Testis (tissue), 2 donors: ENCODE measurements at regions not wholly inside any gene's neighbourhood (a gene's known extent, or its start where the extent isn't known, plus 50 kb on each side); places are given as distances from the start of the nearest gene placed in this dataset.

Source experiments
- POLR2A ChIP-seq: fragments of 450-650 bp; IDR thresholded peaks from one replicate; pipeline ENCODE4 v1.6.1; 2017; ENCODE audit warnings: antibody characterized with exemption, mild to moderate bottlenecking, moderate library complexity
- TF ChIP-seq, protein P1 (sequence below), 3 experiments: fragments of 450-650 bp in 2 of 3; fragments of 200-600 bp in 1 of 3; sonication (generic) in 1 of 3; IDR thresholded peaks; one replicate each; pipeline ENCODE4 v1.5.1; 2016 to 2019; ENCODE audit warnings: antibody characterized with exemption in 3 of 3, mild to moderate bottlenecking in 2 of 3, moderate library complexity in 1 of 3

DNA sequence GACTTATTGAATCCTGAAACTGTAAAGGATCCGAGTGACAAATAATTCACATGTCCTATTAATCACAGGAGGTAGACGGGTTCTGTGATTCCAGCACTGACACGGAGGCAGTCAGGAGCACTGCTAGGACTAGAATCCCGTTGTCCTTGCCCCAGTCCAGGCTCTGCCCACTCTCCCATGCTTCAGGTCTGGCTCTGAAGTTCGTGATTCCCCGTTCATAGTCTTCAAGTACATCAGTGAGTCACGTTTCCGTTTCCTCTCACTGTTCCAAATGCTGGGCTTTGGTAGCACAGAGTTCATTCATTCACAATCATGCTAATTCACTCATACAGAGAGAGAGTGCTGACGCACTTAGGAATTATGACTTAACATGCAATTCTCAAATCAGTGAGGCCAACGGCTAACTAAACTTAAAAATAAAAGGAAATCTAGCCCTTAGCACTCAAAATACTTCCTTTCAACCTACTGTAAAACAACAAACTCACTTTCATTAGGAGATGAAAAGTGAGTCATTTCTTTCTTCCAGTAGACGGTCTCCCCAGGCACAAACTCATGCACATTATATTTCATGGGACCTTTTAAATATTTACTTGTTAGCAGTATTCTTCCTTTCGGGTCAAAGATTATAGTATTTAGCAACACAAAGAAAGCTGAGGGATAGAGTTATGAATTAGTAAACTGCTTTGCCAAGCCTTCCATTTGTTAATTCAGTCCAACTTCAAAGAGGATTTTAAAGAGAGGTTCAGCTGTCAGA lies 94.0 kb upstream of the NHSL1 start:
- TF ChIP-seq POLR2A, result no peak
- TF ChIP-seq, protein P1, sequence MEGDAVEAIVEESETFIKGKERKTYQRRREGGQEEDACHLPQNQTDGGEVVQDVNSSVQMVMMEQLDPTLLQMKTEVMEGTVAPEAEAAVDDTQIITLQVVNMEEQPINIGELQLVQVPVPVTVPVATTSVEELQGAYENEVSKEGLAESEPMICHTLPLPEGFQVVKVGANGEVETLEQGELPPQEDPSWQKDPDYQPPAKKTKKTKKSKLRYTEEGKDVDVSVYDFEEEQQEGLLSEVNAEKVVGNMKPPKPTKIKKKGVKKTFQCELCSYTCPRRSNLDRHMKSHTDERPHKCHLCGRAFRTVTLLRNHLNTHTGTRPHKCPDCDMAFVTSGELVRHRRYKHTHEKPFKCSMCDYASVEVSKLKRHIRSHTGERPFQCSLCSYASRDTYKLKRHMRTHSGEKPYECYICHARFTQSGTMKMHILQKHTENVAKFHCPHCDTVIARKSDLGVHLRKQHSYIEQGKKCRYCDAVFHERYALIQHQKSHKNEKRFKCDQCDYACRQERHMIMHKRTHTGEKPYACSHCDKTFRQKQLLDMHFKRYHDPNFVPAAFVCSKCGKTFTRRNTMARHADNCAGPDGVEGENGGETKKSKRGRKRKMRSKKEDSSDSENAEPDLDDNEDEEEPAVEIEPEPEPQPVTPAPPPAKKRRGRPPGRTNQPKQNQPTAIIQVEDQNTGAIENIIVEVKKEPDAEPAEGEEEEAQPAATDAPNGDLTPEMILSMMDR (IDR thresholded peaks at IDR 0.05), result no peak
